Loucy (cell line): ENCODE measurements at regions not wholly inside any gene's neighbourhood (a gene's known extent, or its start where the extent isn't known, plus 50 kb on each side); places are given as distances from the start of the nearest gene placed in this dataset.

Experiments used
- CTCF ChIP-seq: fragments of 200-600 bp; sonication (generic); conservative IDR thresholded peaks from 2 replicates; pipeline ENCODE4 v1.5.1; 2014; ENCODE audit warnings: mild to moderate bottlenecking, antibody characterized with exemption, low read length
- EZH2phosphoT487 ChIP-seq: fragments of 200-600 bp; IDR thresholded peaks from 2 replicates; pipeline ENCODE4 v1.6.1; 2018; ENCODE audit warnings: antibody characterized with exemption, mild to moderate bottlenecking, moderate library complexity, borderline replicate concordance

GRCh38 chr5:155154973-155155372, 141.4 kb downstream of the KIF4B start:
- TF ChIP-seq CTCF (no peak), EZH2phosphoT487 (no peak)
